ENCODE measurements at regions not wholly inside any gene's neighbourhood (a gene's known extent, or its start where the extent isn't known, plus 50 kb on each side); places are given as distances from the start of the nearest gene placed in this dataset.

DNA sequence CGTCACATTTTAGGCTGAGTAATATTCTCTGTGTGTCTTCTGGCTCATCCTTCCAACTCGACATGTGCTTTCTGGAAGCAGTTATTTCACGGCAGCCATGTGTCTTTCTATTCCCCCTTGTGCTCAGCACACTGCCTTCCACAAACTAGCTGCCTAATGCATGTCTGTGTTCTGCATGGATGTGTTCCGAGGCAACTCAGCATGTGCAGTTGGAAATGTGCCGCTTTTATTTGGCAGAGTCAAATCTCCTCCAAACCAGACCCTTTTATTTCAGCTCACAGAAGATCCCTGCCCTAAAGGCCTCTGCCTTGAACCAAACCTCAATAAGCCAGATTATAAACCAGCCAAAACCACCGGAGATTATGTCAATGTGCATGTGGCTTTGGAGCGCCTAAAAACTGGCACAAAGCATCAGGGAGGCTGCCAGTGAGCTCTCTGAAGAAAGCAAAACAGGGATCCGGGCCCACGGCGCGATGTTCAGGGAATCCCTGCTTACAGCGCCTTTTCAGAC, 360.2 kb downstream of the DEPDC1B start:
- no peaks in the 10 kb centered on the region for H3K36me3 Mint-ChIP-seq (ENCODE audit: low read depth)
- CTCF ChIA-PET = no interaction called here
- ATAC-seq (ENCODE audit: poor library complexity) (no peak), DNase-seq (no peak)
- Histone ChIP-seq H3K27me3 (ENCODE audit: control insufficient read depth in 1 of 2, insufficient read depth in 2 of 2, low read length in 2 of 2) (no peaks in the 10 kb centered on the region), H3K4me3 (ENCODE audit: low read length) (no peak overlapping the region), H3K36me3 (ENCODE audit: insufficient read depth, low read length) (no peaks in the 10 kb centered on the region), H3K9me3 (ENCODE audit: control insufficient read depth in 1 of 2, insufficient read depth in 1 of 2, low read length in 2 of 2) (peaks cover 0 to 4% of the 10 kb centered on the region in 2 experiments), H3K4me1 (ENCODE audit: insufficient read depth, low read length) (no peaks in the 10 kb centered on the region), H3K27ac (ENCODE audit: low read depth in 1 of 2, low read length in 2 of 2) (no peak overlapping the region)
- H3K27me3 Mint-ChIP-seq = no peaks in the 10 kb centered on the region
- no peaks in the 10 kb centered on the region for H3K9me3 Mint-ChIP-seq
- POLR2A ChIA-PET = no interaction called here
- H3K27ac Mint-ChIP-seq = no peak overlapping the region
- TF ChIP-seq, protein P1, sequence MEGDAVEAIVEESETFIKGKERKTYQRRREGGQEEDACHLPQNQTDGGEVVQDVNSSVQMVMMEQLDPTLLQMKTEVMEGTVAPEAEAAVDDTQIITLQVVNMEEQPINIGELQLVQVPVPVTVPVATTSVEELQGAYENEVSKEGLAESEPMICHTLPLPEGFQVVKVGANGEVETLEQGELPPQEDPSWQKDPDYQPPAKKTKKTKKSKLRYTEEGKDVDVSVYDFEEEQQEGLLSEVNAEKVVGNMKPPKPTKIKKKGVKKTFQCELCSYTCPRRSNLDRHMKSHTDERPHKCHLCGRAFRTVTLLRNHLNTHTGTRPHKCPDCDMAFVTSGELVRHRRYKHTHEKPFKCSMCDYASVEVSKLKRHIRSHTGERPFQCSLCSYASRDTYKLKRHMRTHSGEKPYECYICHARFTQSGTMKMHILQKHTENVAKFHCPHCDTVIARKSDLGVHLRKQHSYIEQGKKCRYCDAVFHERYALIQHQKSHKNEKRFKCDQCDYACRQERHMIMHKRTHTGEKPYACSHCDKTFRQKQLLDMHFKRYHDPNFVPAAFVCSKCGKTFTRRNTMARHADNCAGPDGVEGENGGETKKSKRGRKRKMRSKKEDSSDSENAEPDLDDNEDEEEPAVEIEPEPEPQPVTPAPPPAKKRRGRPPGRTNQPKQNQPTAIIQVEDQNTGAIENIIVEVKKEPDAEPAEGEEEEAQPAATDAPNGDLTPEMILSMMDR (IDR thresholded peaks at IDR 0.05) = no peak
- no peaks in the 10 kb centered on the region for H3K4me1 Mint-ChIP-seq (ENCODE audit: low read depth)
- intact Hi-C loops (cut with DNase I, micrococcal nuclease) = no loop called here
- no peak overlapping the region for H3K4me3 Mint-ChIP-seq

DNA sequence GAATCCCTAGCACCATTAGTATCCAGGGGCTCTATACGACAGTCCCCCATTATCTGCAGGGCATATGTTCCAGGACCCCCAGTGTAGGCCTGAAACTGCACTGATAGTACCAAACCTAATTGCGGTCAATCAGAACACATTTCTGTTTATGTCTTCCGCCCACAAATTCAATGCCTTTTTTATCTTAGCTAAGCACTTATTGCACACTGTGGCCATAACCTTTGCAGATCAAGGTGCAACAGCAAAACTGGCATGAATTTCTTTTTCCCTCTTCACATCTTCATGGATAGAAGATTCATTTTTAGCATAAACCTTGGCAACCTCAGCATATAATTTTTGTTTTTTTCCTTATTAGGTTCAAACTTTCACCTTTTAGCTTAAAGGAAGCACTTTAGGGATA, 361.1 kb downstream of the DEPDC1B start:
- no peak overlapping the region for H3K4me3 Mint-ChIP-seq
- intact Hi-C loops (cut with DNase I, micrococcal nuclease) = no loop called here
- POLR2A ChIA-PET = no interaction called here

DNA sequence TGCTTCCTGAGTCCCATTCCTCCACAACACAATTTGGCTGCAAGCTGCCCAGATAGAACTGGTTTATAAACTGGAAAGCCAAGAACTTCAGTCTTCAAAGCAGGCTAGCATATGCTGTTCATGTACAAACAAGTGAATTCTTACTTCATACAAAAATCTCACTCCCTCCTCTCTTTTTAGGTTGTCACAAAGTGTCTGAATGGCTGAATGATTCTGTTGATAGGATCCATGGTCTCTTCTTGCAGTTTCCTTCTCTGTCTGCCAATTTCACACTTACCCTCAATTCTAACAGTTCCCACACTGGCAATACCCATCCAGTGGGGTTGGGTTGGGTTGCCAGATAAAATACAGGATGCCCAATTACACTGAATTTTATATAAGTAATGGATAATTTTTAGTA, 363.5 kb downstream of the DEPDC1B start:
- Mint-ChIP-seq H3K27me3 (no peaks in the 10 kb centered on the region), H3K4me1 (ENCODE audit: low read depth) (no peaks in the 10 kb centered on the region), H3K27ac (no peak overlapping the region), H3K4me3 (no peak overlapping the region), H3K36me3 (ENCODE audit: low read depth) (no peaks in the 10 kb centered on the region), H3K9me3 (no peaks in the 10 kb centered on the region)
- Histone ChIP-seq H3K9me3 (ENCODE audit: control insufficient read depth in 1 of 2, insufficient read depth in 1 of 2, low read length in 2 of 2) (peaks cover 0 to 4% of the 10 kb centered on the region in 2 experiments), H3K4me3 (ENCODE audit: low read length) (no peak overlapping the region), H3K36me3 (ENCODE audit: insufficient read depth, low read length) (no peaks in the 10 kb centered on the region), H3K27me3 (ENCODE audit: control insufficient read depth in 1 of 2, insufficient read depth in 2 of 2, low read length in 2 of 2) (no peaks in the 10 kb centered on the region), H3K4me1 (ENCODE audit: insufficient read depth, low read length) (no peaks in the 10 kb centered on the region), H3K27ac (ENCODE audit: low read depth in 1 of 2, low read length in 2 of 2) (no peak overlapping the region)
- TF ChIP-seq, protein P1 (IDR thresholded peaks at IDR 0.05) = no peak
- intact Hi-C loops (cut with DNase I, micrococcal nuclease) = no loop called here
- DNase-seq (no peak), ATAC-seq (ENCODE audit: poor library complexity) (no peak)
- CTCF ChIA-PET = no interaction called here
- POLR2A ChIA-PET = no interaction called here

More for the DNA sequence above, 361.1 kb downstream of the DEPDC1B start:
- TF ChIP-seq, protein P1 (IDR thresholded peaks at IDR 0.05) = no peak
- CTCF ChIA-PET = no interaction called here
- DNase-seq = no peak
- no peak for ATAC-seq (ENCODE audit: poor library complexity)
- Mint-ChIP-seq H3K9me3 (no peaks in the 10 kb centered on the region), H3K27ac (no peak overlapping the region), H3K27me3 (no peaks in the 10 kb centered on the region), H3K36me3 (ENCODE audit: low read depth) (no peaks in the 10 kb centered on the region), H3K4me1 (ENCODE audit: low read depth) (no peaks in the 10 kb centered on the region)
- no peak overlapping the region for H3K4me3 ChIP-seq (ENCODE audit: low read length)
- peaks cover 0 to 4% of the 10 kb centered on the region in 2 experiments for H3K9me3 ChIP-seq (ENCODE audit: control insufficient read depth in 1 of 2, insufficient read depth in 1 of 2, low read length in 2 of 2)
- no peaks in the 10 kb centered on the region for H3K27me3 ChIP-seq (ENCODE audit: control insufficient read depth in 1 of 2, insufficient read depth in 2 of 2, low read length in 2 of 2)
- H3K36me3 ChIP-seq (ENCODE audit: insufficient read depth, low read length) = no peaks in the 10 kb centered on the region
- no peak overlapping the region for H3K27ac ChIP-seq (ENCODE audit: low read depth in 1 of 2, low read length in 2 of 2)
- H3K4me1 ChIP-seq (ENCODE audit: insufficient read depth, low read length) = no peaks in the 10 kb centered on the region
